T-helper 2 cell treated with Interferon-gamma antibody and Interleukin-4, amounts not matched to agents 5 μg/mL and 100 μg/mL, for 36 hours (primary cell): ENCODE measurements at regions not wholly inside any gene's neighbourhood (a gene's known extent, or its start where the extent isn't known, plus 50 kb on each side); places are given as distances from the start of the nearest gene placed in this dataset.

Experiments
- DNase-seq: peaks from one replicate; pipeline ENCODE4 v3.0.0; 2021; ENCODE audit warnings: low spot score
- H3K27ac Mint-ChIP-seq: one replicate; pipeline ENCODE4 v1.8.0; 2021; ENCODE audit warnings: mild to moderate bottlenecking, mixed read lengths
- H3K27me3 Mint-ChIP-seq: one replicate; pipeline ENCODE4 v1.8.0; 2021; ENCODE audit warnings: low read depth, mixed read lengths
- H3K36me3 Mint-ChIP-seq: one replicate; pipeline ENCODE4 v1.8.0; 2021; ENCODE audit warnings: low read depth, mixed read lengths
- H3K4me1 Mint-ChIP-seq: one replicate; pipeline ENCODE4 v1.8.0; 2021; ENCODE audit warnings: low read depth, mixed read lengths
- H3K4me3 Mint-ChIP-seq: one replicate; pipeline ENCODE4 v1.8.0; 2022; ENCODE audit warnings: mild to moderate bottlenecking, moderate library complexity, mixed read lengths
- H3K9me3 Mint-ChIP-seq: one replicate; pipeline ENCODE4 v1.8.0; 2021; ENCODE audit warnings: mixed read lengths

GRCh38 chr3:168288511-168289401 is 193.0 kb upstream of the GOLIM4 start:
- H3K36me3 Mint-ChIP-seq, result no peaks in the 10 kb centered on the region

GRCh38 chr3:168285506-168285905 is 189.8 kb upstream of the GOLIM4 start:
- no peak for DNase-seq
- Mint-ChIP-seq H3K9me3 (no peaks in the 10 kb centered on the region), H3K36me3 (no peaks in the 10 kb centered on the region), H3K4me1 (no peaks in the 10 kb centered on the region), H3K4me3 (no peak overlapping the region), H3K27me3 (no peaks in the 10 kb centered on the region), H3K27ac (no peak overlapping the region)

More at GRCh38 chr3:168288511-168289401, 193.0 kb upstream of the GOLIM4 start:
- Mint-ChIP-seq H3K4me3 (no peak overlapping the region), H3K4me1 (no peaks in the 10 kb centered on the region), H3K27ac (no peak overlapping the region), H3K9me3 (no peaks in the 10 kb centered on the region), H3K27me3 (no peaks in the 10 kb centered on the region)
- DNase-seq, result no peak

GRCh38 chr3:168284728-168285127 is 189.0 kb upstream of the GOLIM4 start:
- no peaks in the 10 kb centered on the region for H3K36me3 Mint-ChIP-seq
- H3K27me3 Mint-ChIP-seq, result no peaks in the 10 kb centered on the region
- no peak overlapping the region for H3K27ac Mint-ChIP-seq
- no peaks in the 10 kb centered on the region for H3K4me1 Mint-ChIP-seq
- no peak overlapping the region for H3K4me3 Mint-ChIP-seq
- no peaks in the 10 kb centered on the region for H3K9me3 Mint-ChIP-seq
- no peak for DNase-seq

- Mint-ChIP-seq H3K27me3 (no peaks in the 10 kb centered on the region), H3K9me3 (no peaks in the 10 kb centered on the region), H3K4me1 (no peaks in the 10 kb centered on the region), H3K27ac (no peak overlapping the region), H3K36me3 (no peaks in the 10 kb centered on the region), H3K4me3 (no peak overlapping the region)
- no peak for DNase-seq
These were observed 179.9 kb upstream of the GOLIM4 start for GRCh38 chr3:168275662-168276061.

DNA sequence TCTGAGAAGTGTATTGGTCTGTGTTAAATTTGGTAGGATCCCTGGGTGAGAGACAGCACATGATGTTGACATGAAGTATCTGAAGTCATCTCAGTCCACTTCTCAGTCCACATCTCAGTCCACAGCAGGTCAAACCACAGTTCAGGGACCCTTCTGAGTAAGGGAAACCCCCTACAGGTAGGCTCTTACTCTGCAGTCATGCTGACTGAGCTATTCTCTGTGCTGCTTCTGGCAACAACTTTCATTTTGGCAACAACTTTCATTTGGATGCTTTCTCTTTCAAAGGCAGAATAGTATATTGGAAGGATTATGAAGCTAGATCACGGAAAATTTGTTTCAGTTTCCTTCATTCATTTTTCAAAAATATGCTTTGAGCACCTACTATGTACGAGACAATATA is 178.2 kb upstream of the GOLIM4 start:
- Mint-ChIP-seq H3K27me3 (no peaks in the 10 kb centered on the region), H3K4me1 (no peaks in the 10 kb centered on the region), H3K4me3 (no peak overlapping the region), H3K36me3 (no peaks in the 10 kb centered on the region), H3K9me3 (no peaks in the 10 kb centered on the region), H3K27ac (no peak overlapping the region)
- DNase-seq, result no peak

DNA sequence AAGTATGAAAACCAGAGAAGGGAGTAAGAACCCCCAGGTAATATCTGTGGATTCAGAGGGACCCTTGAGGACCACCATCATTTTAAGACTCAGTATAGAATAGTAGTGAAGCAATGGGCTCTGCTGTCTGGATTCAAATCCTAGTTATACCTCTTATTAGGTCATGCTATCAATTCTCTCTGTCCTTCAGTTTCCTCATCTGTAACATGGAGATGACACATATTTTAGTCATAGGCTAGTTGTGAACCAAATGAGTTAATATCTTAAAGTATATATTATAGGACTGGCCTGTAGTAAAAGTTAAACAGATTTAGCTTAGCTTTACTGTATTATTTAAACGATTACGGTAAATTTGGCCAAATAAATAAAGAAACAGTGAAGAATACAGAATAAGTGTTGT is 177.3 kb upstream of the GOLIM4 start:
- H3K4me1 Mint-ChIP-seq, result no peaks in the 10 kb centered on the region
- no peak for DNase-seq
- no peaks in the 10 kb centered on the region for H3K27me3 Mint-ChIP-seq
- H3K4me3 Mint-ChIP-seq, result no peak overlapping the region
- H3K36me3 Mint-ChIP-seq, result no peaks in the 10 kb centered on the region
- H3K27ac Mint-ChIP-seq, result no peak overlapping the region
- no peaks in the 10 kb centered on the region for H3K9me3 Mint-ChIP-seq

DNA sequence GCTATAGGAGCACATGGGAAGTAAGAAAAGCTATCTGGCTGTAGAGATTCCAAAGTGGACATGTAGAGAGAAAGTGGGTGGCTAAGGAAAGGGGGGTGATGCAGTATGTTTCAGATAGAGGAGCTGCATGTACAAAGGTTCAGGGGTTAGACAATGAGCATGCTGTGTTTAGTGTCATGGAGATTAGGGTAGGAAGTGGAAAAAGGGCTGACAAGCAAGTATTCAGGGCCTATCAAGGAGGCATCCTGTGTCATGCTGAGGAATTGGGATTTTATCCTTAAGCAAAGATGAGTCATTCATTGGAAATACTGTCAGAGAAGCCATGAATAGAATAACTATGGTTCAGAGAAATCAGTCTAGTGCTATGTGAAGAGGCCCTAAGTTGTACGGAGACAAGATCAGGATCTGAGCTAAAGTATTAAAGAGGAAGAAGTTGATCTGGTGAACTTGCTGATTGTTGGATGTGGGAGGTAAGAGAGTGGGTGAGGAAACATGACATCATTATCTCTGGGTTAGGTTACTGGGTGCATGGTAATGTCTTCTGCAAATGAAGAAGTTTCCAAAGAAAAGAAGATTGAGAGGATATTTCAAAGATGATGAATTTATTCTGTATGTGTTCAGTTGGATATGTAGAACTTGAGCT is 176.7 kb upstream of the GOLIM4 start:
- no peaks in the 10 kb centered on the region for H3K4me1 Mint-ChIP-seq
- H3K27me3 Mint-ChIP-seq, result no peaks in the 10 kb centered on the region
- no peaks in the 10 kb centered on the region for H3K9me3 Mint-ChIP-seq
- no peak for DNase-seq
- no peaks in the 10 kb centered on the region for H3K36me3 Mint-ChIP-seq
- no peak overlapping the region for H3K4me3 Mint-ChIP-seq
- H3K27ac Mint-ChIP-seq, result no peak overlapping the region

GRCh38 chr3:168271932-168272331 is 176.2 kb upstream of the GOLIM4 start:
- H3K27ac Mint-ChIP-seq, result no peak overlapping the region
- no peak overlapping the region for H3K4me3 Mint-ChIP-seq
- no peaks in the 10 kb centered on the region for H3K27me3 Mint-ChIP-seq
- H3K36me3 Mint-ChIP-seq, result no peaks in the 10 kb centered on the region
- no peak for DNase-seq
- H3K4me1 Mint-ChIP-seq, result no peaks in the 10 kb centered on the region
- no peaks in the 10 kb centered on the region for H3K9me3 Mint-ChIP-seq

GRCh38 chr3:168269001-168269400 is 173.3 kb upstream of the GOLIM4 start:
- no peaks in the 10 kb centered on the region for H3K4me1 Mint-ChIP-seq
- no peak for DNase-seq
- no peaks in the 10 kb centered on the region for H3K36me3 Mint-ChIP-seq
- no peaks in the 10 kb centered on the region for H3K27me3 Mint-ChIP-seq
- no peaks in the 10 kb centered on the region for H3K9me3 Mint-ChIP-seq
- H3K27ac Mint-ChIP-seq, result no peak overlapping the region
- no peak overlapping the region for H3K4me3 Mint-ChIP-seq

- H3K27me3 Mint-ChIP-seq, result no peaks in the 10 kb centered on the region
- no peak overlapping the region for H3K4me3 Mint-ChIP-seq
- H3K27ac Mint-ChIP-seq, result no peak overlapping the region
- no peak for DNase-seq
- H3K4me1 Mint-ChIP-seq, result no peaks in the 10 kb centered on the region
- H3K9me3 Mint-ChIP-seq, result no peaks in the 10 kb centered on the region
- H3K36me3 Mint-ChIP-seq, result no peaks in the 10 kb centered on the region
These were observed 171.5 kb upstream of the GOLIM4 start for GRCh38 chr3:168267179-168267578.

- DNase-seq, result no peak
- H3K4me3 Mint-ChIP-seq, result no peak overlapping the region
- no peaks in the 10 kb centered on the region for H3K36me3 Mint-ChIP-seq
- no peaks in the 10 kb centered on the region for H3K27me3 Mint-ChIP-seq
- H3K27ac Mint-ChIP-seq, result no peak overlapping the region
- H3K9me3 Mint-ChIP-seq, result no peaks in the 10 kb centered on the region
- H3K4me1 Mint-ChIP-seq, result no peaks in the 10 kb centered on the region
These were observed 170.6 kb upstream of the GOLIM4 start for GRCh38 chr3:168266335-168266734.

DNA sequence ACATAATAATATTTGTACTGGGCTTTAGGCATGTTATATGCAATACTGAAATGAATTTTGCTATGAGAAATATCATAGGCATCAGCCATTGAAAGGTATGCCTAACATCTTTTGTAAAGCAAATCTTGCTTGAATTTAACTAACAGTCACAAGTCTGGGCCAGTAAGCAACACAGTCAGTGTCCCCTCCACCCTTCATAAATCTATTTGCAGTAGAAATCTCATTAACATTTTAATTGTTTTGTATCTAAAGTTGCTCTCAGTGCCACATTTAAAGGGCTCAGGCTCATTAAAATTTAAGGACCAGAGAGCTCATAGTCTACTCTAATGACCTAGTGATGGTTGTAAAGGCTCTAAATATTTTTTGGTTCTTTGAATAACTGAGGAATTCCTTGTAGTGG is 167.2 kb upstream of the GOLIM4 start:
- Mint-ChIP-seq H3K36me3 (no peaks in the 10 kb centered on the region), H3K4me3 (no peak overlapping the region), H3K4me1 (no peaks in the 10 kb centered on the region), H3K27ac (no peak overlapping the region), H3K9me3 (no peaks in the 10 kb centered on the region), H3K27me3 (no peaks in the 10 kb centered on the region)
- DNase-seq, result no peak

DNA sequence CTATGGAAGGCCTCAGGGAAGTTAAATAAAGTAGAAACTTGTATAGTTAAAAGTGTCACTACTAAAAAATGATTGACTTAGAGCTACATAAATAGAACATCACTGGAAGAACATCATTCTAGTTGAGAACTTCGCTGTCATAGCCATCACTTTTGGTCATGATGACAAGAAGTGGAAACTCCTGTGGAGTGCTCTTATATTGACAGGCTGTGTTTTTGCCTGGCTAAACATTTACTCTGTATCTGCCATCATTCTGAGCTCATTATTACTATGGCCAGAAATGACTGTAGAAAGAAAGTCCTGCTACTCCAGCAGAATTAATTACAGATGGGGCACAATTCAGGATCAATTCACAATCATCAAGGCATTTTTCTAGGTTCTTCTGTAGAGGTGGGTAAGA is 165.1 kb upstream of the GOLIM4 start:
- Mint-ChIP-seq H3K27ac (no peak overlapping the region), H3K27me3 (no peaks in the 10 kb centered on the region), H3K4me1 (no peaks in the 10 kb centered on the region), H3K9me3 (no peaks in the 10 kb centered on the region), H3K36me3 (no peaks in the 10 kb centered on the region), H3K4me3 (no peak overlapping the region)
- DNase-seq, result no peak

- H3K4me3 Mint-ChIP-seq, result no peak overlapping the region
- H3K9me3 Mint-ChIP-seq, result no peaks in the 10 kb centered on the region
- H3K27me3 Mint-ChIP-seq, result peaks cover 53% of the 10 kb centered on the region
- H3K27ac Mint-ChIP-seq, result no peak overlapping the region
- peaks cover 10% of the 10 kb centered on the region for H3K4me1 Mint-ChIP-seq
- H3K36me3 Mint-ChIP-seq, result no peaks in the 10 kb centered on the region
- DNase-seq, result no peak
These were observed 155.6 kb upstream of the GOLIM4 start for GRCh38 chr3:168251371-168251770.
